GM12878 (cell line): ENCODE measurements at regions not wholly inside any gene's neighbourhood (a gene's known extent, or its start where the extent isn't known, plus 50 kb on each side); places are given as distances from the start of the nearest gene placed in this dataset.

Experiments
- ATAC-seq: fragments of 200-7000 bp; cut with Tn5 transposase; 3 replicates; pipeline ENCODE4 v1.9.1; 2020; ENCODE audit warnings: mild to moderate bottlenecking, moderate library complexity
- BruUV-seq: library from RNA; stranded (reverse); fragments of 400-500 nt; replicated peaks from 2 replicates; lab custom pipeline; 2021; lab: Mats Ljungman, UMichigan
- CTCF ChIA-PET: fragments of 300-600 bp; sonication (Branson Sonifier 250); formaldehyde crosslinking; extraction: SDS; loops from one replicate; lab custom pipeline; 2021; ENCODE audit warnings: inconsistent platforms; lab: Yijun Ruan, JAX
- POLR2A ChIA-PET: fragments of 350-600 bp; formaldehyde crosslinking; extraction: SDS; loops from one replicate; lab custom pipeline; 2021; ENCODE audit warnings: inconsistent platforms; lab: Charles Lee
- RAD21 ChIA-PET: fragments of 300-600 bp; sonication (Branson Sonifier 250); formaldehyde crosslinking; loops from one replicate; lab custom pipeline; 2023; ENCODE audit warnings: antibody characterized with exemption; ENCODE audit not compliant: unreplicated experiment; lab: Charles Lee
- SMC1A ChIA-PET: fragments of 300-600 bp; sonication (Branson Sonifier 250); formaldehyde crosslinking; loops from one replicate; lab custom pipeline; 2023; ENCODE audit not compliant: unreplicated experiment, uncharacterized antibody; lab: Charles Lee
- DNase-seq: peaks from one replicate; pipeline ENCODE4 v3.0.0-alpha.2; 2011; ENCODE audit warnings: low read depth, low spot score
- FAIRE-seq: peaks from 3 replicates; lab custom pipeline; 2011; peaks lifted over from hg19 to GRCh38; lab: Jason Lieb, UNC
- H2AFZ ChIP-seq: 2 replicates; pipeline ENCODE4 v1.6.0; 2011; ENCODE audit warnings: low read depth, low read length, control low read depth; ENCODE audit not compliant: control insufficient read depth
- H3K27ac ChIP-seq: 2 replicates; pipeline ENCODE4 v1.5.1; 2011; ENCODE audit warnings: control low read depth; ENCODE audit not compliant: control insufficient read depth, insufficient read depth
- H3K27me3 ChIP-seq, 2 experiments: replicated peaks in 1 of 2; 2 replicates each; pipeline versions ENCODE4 v1.6.0 to v1.6.1; 2011; ENCODE audit warnings: low read length in 1 of 2; ENCODE audit not compliant: control insufficient read depth in 2 of 2, insufficient read depth in 2 of 2
- H3K36me3 ChIP-seq, 2 experiments: 2 replicates each; pipeline ENCODE4 v1.5.1; 2011; ENCODE audit warnings: low read length in 1 of 2; ENCODE audit not compliant: control insufficient read depth in 2 of 2, insufficient read depth in 2 of 2
- H3K4me1 ChIP-seq: 2 replicates; pipeline ENCODE4 v1.6.1; 2011; ENCODE audit warnings: mild to moderate bottlenecking, low read length, moderate library complexity, mixed read lengths; ENCODE audit not compliant: control insufficient read depth, insufficient read depth
- H3K4me2 ChIP-seq: 2 replicates; pipeline ENCODE4 v1.6.0; 2011; ENCODE audit warnings: control low read depth; ENCODE audit not compliant: control insufficient read depth, insufficient read depth
- H3K4me3 ChIP-seq: fragments of 200-600 bp; sonication (generic); 2 replicates; pipeline ENCODE4 v1.5.1; 2016
- H3K79me2 ChIP-seq: 2 replicates; pipeline ENCODE4 v1.6.0; 2011; ENCODE audit warnings: low read length; ENCODE audit not compliant: control insufficient read depth, insufficient read depth
- H3K9ac ChIP-seq: 2 replicates; pipeline ENCODE4 v1.8.0; 2011; ENCODE audit warnings: low read length, control low read depth, mixed read lengths; ENCODE audit not compliant: control insufficient read depth, insufficient read depth
- H3K9me3 ChIP-seq: replicated peaks from 3 replicates; pipeline ENCODE4 v1.5.1; 2011; ENCODE audit warnings: mild to moderate bottlenecking, low read length; ENCODE audit not compliant: control insufficient read depth, insufficient read depth
- H4K20me1 ChIP-seq: 2 replicates; pipeline ENCODE4 v1.6.0; 2011; ENCODE audit not compliant: control insufficient read depth, insufficient read depth
- BCL11A ChIP-seq: IDR thresholded peaks from 2 replicates; pipeline ENCODE4 v1.6.1; 2011; ENCODE audit warnings: low read depth, low read length
- BHLHE40 ChIP-seq, 2 experiments: fragments of 450-650 bp in 1 of 2; IDR thresholded peaks; 2 replicates each; pipeline ENCODE4 v1.6.1; 2011 to 2017; ENCODE audit warnings: low read depth in 2 of 2, borderline replicate concordance in 1 of 2, improper control_type of control experiment in 1 of 2, low read length in 1 of 2, mild to moderate bottlenecking in 1 of 2
- CTCF ChIP-seq, 3 experiments: IDR thresholded peaks in 2 of 3; conservative IDR thresholded peaks in 1 of 3; 2 replicates each; pipeline ENCODE4 v1.5.1; 2011; ENCODE audit warnings: low read depth in 3 of 3, low read length in 3 of 3, mild to moderate bottlenecking in 3 of 3, control low read depth in 2 of 3, moderate library complexity in 2 of 3, inconsistent platforms in 1 of 3, mixed read lengths in 1 of 3; ENCODE audit not compliant: control insufficient read depth in 2 of 3, insufficient read depth in 1 of 3; ENCODE audit errors: extremely low read depth in 1 of 3
- JUND ChIP-seq: IDR thresholded peaks from 2 replicates; pipeline ENCODE4 v1.6.1; 2012; ENCODE audit warnings: low read depth, mild to moderate bottlenecking, low read length, improper control_type of control experiment, moderate library complexity
- POU2F2 ChIP-seq: IDR thresholded peaks from 3 replicates; pipeline ENCODE4 v1.6.1; 2011; ENCODE audit warnings: low read depth, mild to moderate bottlenecking, low read length, borderline replicate concordance
- PRDM15 ChIP-seq: fragments of 450-650 bp; formaldehyde crosslinking; IDR thresholded peaks from 2 replicates; pipeline ENCODE4 v1.4.0; 2020; ENCODE audit warnings: mild to moderate bottlenecking, moderate library complexity
- WGBS: methylation state at CpG from one replicate; pipeline ENCODE4 v1.1.6; 2016; ENCODE audit warnings: low lambda C conversion rate; ENCODE audit not compliant: insufficient replicate concordance, insufficient coverage; ENCODE audit errors: missing lambda C conversion rate; 5-methylcytosine and 5-hydroxymethylcytosine counted together
- in situ Hi-C: fragments of 300-500 bp; cut with MboI; formaldehyde crosslinking; loops from 9 replicates; pipeline ENCODE4 v1.14.3; 2018; ENCODE audit warnings: mixed read lengths
- intact Hi-C: fragments of 100-400 bp; cut with micrococcal nuclease; formaldehyde crosslinking; loops from one replicate; pipeline ENCODE4 v1.14.2; 2022; ENCODE audit not compliant: unreplicated experiment
- TF ChIP-seq, protein P1 (sequence below): IDR thresholded peaks from 2 replicates; pipeline ENCODE4 v1.6.1; 2012; ENCODE audit warnings: mild to moderate bottlenecking, low read depth, low read length
- TF ChIP-seq, protein P2 (sequence below): fragments of 450-650 bp; IDR thresholded peaks from 2 replicates; pipeline ENCODE4 v1.6.1; 2017; ENCODE audit warnings: mild to moderate bottlenecking
- TF ChIP-seq, protein P3 (sequence below): fragments of 450-650 bp; IDR thresholded peaks from 2 replicates; pipeline ENCODE4 v1.6.1; 2017; ENCODE audit warnings: antibody characterized with exemption, mild to moderate bottlenecking, moderate library complexity

- Histone ChIP-seq H3K4me2 (no peak overlapping the region), H3K27ac (no peak overlapping the region), H3K9me3 (no peaks in the 10 kb centered on the region), H3K36me3 (no peaks in the 10 kb centered on the region), H3K4me3 (no peak overlapping the region), H3K27me3 (no peaks in the 10 kb centered on the region), H3K4me1 (no peaks in the 10 kb centered on the region), H3K79me2 (no peaks in the 10 kb centered on the region), H3K9ac (no peak overlapping the region), H2AFZ (no peak overlapping the region), H4K20me1 (no peaks in the 10 kb centered on the region)
- CTCF ChIA-PET = no interaction called here
- RAD21 ChIA-PET = no interaction called here
- intact Hi-C loops (no loop called here), in situ Hi-C loops (no loop called here)
- no peak for ATAC-seq
- FAIRE-seq = no peak
- DNase-seq = no peak
- WGBS = 51% methylated on average over 2 of the region's 2 CpGs
- SMC1A ChIA-PET = interaction anchor here (1.2 kb wide), 1 partner anchor 9 kb away, joined by 4 read pairs; no protein-coding TSS in a partner anchor
- BruUV-seq = no TSS peak
- POLR2A ChIA-PET = no interaction called here
- TF ChIP-seq, protein P1, sequence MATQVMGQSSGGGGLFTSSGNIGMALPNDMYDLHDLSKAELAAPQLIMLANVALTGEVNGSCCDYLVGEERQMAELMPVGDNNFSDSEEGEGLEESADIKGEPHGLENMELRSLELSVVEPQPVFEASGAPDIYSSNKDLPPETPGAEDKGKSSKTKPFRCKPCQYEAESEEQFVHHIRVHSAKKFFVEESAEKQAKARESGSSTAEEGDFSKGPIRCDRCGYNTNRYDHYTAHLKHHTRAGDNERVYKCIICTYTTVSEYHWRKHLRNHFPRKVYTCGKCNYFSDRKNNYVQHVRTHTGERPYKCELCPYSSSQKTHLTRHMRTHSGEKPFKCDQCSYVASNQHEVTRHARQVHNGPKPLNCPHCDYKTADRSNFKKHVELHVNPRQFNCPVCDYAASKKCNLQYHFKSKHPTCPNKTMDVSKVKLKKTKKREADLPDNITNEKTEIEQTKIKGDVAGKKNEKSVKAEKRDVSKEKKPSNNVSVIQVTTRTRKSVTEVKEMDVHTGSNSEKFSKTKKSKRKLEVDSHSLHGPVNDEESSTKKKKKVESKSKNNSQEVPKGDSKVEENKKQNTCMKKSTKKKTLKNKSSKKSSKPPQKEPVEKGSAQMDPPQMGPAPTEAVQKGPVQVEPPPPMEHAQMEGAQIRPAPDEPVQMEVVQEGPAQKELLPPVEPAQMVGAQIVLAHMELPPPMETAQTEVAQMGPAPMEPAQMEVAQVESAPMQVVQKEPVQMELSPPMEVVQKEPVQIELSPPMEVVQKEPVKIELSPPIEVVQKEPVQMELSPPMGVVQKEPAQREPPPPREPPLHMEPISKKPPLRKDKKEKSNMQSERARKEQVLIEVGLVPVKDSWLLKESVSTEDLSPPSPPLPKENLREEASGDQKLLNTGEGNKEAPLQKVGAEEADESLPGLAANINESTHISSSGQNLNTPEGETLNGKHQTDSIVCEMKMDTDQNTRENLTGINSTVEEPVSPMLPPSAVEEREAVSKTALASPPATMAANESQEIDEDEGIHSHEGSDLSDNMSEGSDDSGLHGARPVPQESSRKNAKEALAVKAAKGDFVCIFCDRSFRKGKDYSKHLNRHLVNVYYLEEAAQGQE = no peak
- TF ChIP-seq BHLHE40 (IDR thresholded peaks at IDR 0.05; ENCODE audit: borderline replicate concordance in 1 of 2, low read depth in 2 of 2, low read length in 1 of 2) (no peak), PRDM15 (CRISPR knock-in tag) (no peak), BCL11A (no peak), JUND (no peak), POU2F2 (no peak), CTCF (IDR thresholded peaks at IDR 0.05 in 2 of 3, conservative IDR thresholded peaks at IDR 0.05 in 1 of 3; ENCODE audit: control insufficient read depth in 2 of 3, extremely low read depth in 1 of 3, insufficient read depth in 1 of 3, low read depth in 3 of 3, low read length in 3 of 3) (no peak)
- TF ChIP-seq, protein P2, sequence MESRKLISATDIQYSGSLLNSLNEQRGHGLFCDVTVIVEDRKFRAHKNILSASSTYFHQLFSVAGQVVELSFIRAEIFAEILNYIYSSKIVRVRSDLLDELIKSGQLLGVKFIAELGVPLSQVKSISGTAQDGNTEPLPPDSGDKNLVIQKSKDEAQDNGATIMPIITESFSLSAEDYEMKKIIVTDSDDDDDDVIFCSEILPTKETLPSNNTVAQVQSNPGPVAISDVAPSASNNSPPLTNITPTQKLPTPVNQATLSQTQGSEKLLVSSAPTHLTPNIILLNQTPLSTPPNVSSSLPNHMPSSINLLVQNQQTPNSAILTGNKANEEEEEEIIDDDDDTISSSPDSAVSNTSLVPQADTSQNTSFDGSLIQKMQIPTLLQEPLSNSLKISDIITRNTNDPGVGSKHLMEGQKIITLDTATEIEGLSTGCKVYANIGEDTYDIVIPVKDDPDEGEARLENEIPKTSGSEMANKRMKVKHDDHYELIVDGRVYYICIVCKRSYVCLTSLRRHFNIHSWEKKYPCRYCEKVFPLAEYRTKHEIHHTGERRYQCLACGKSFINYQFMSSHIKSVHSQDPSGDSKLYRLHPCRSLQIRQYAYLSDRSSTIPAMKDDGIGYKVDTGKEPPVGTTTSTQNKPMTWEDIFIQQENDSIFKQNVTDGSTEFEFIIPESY = no peak
- TF ChIP-seq, protein P3, sequence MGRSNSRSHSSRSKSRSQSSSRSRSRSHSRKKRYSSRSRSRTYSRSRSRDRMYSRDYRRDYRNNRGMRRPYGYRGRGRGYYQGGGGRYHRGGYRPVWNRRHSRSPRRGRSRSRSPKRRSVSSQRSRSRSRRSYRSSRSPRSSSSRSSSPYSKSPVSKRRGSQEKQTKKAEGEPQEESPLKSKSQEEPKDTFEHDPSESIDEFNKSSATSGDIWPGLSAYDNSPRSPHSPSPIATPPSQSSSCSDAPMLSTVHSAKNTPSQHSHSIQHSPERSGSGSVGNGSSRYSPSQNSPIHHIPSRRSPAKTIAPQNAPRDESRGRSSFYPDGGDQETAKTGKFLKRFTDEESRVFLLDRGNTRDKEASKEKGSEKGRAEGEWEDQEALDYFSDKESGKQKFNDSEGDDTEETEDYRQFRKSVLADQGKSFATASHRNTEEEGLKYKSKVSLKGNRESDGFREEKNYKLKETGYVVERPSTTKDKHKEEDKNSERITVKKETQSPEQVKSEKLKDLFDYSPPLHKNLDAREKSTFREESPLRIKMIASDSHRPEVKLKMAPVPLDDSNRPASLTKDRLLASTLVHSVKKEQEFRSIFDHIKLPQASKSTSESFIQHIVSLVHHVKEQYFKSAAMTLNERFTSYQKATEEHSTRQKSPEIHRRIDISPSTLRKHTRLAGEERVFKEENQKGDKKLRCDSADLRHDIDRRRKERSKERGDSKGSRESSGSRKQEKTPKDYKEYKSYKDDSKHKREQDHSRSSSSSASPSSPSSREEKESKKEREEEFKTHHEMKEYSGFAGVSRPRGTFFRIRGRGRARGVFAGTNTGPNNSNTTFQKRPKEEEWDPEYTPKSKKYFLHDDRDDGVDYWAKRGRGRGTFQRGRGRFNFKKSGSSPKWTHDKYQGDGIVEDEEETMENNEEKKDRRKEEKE = no peak
Observed at GRCh38 chr6:145295746-145296145, 439.6 kb downstream of the EPM2A start.
